Prostate gland (tissue), 2 donors: ENCODE measurements at regions not wholly inside any gene's neighbourhood (a gene's known extent, or its start where the extent isn't known, plus 50 kb on each side); places are given as distances from the start of the nearest gene placed in this dataset.

Experiments used
- POLR2A ChIP-seq: fragments of 450-650 bp; IDR thresholded peaks from one replicate; pipeline ENCODE4 v1.6.1; 2016; ENCODE audit warnings: antibody characterized with exemption, mild to moderate bottlenecking
- TF ChIP-seq, protein P1 (sequence below), 4 experiments: fragments of 200-600 bp in 2 of 4; fragments of 450-650 bp in 2 of 4; sonication (generic) in 2 of 4; IDR thresholded peaks; 1 replicate in 3 of 4; 2 replicates in 1 of 4; pipeline ENCODE4 v1.5.1; 2016 to 2019; ENCODE audit warnings: antibody characterized with exemption in 4 of 4, mild to moderate bottlenecking in 2 of 4, moderate library complexity in 2 of 4

- TF ChIP-seq, protein P1, sequence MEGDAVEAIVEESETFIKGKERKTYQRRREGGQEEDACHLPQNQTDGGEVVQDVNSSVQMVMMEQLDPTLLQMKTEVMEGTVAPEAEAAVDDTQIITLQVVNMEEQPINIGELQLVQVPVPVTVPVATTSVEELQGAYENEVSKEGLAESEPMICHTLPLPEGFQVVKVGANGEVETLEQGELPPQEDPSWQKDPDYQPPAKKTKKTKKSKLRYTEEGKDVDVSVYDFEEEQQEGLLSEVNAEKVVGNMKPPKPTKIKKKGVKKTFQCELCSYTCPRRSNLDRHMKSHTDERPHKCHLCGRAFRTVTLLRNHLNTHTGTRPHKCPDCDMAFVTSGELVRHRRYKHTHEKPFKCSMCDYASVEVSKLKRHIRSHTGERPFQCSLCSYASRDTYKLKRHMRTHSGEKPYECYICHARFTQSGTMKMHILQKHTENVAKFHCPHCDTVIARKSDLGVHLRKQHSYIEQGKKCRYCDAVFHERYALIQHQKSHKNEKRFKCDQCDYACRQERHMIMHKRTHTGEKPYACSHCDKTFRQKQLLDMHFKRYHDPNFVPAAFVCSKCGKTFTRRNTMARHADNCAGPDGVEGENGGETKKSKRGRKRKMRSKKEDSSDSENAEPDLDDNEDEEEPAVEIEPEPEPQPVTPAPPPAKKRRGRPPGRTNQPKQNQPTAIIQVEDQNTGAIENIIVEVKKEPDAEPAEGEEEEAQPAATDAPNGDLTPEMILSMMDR (IDR thresholded peaks at IDR 0.05) = no peak
- TF ChIP-seq POLR2A = no peak
Observed at GRCh38 chr3:25992606-25993005, 202.7 kb downstream of the OXSM start.
